Skeletal muscle satellite cell (primary cell): ENCODE measurements at regions not wholly inside any gene's neighbourhood (a gene's known extent, or its start where the extent isn't known, plus 50 kb on each side); places are given as distances from the start of the nearest gene placed in this dataset.
"Not testable (repeated sequence)": the region's sequence is repeated elsewhere in the genome, so short reads cannot be mapped to it uniquely, and the experiment has no call there.

ENCODE experiments used
- H3K27me3 ChIP-seq: 2 replicates; pipeline ENCODE4 v1.7.0; 2013; ENCODE audit warnings: low read length; ENCODE audit not compliant: control insufficient read depth, insufficient read depth
- H3K36me3 ChIP-seq: 2 replicates; pipeline ENCODE4 v1.7.0; 2013; ENCODE audit warnings: mild to moderate bottlenecking, control low read depth, low read length; ENCODE audit not compliant: insufficient read depth
- H3K4me1 ChIP-seq: 2 replicates; pipeline ENCODE4 v1.7.0; 2013; ENCODE audit warnings: low read length; ENCODE audit not compliant: control insufficient read depth, insufficient read depth
- H3K4me2 ChIP-seq: 2 replicates; pipeline ENCODE4 v1.7.0; 2013; ENCODE audit warnings: mild to moderate bottlenecking, low read length
- H3K4me3 ChIP-seq: 2 replicates; pipeline ENCODE4 v1.7.0; 2013; ENCODE audit warnings: low read length
- H3K9ac ChIP-seq: 2 replicates; pipeline ENCODE4 v1.7.0; 2013; ENCODE audit warnings: mild to moderate bottlenecking, low read depth, low read length, moderate library complexity
- H3K9me3 ChIP-seq: replicated peaks from 2 replicates; pipeline ENCODE4 v1.7.0; 2013; ENCODE audit warnings: mild to moderate bottlenecking, control low read depth, low read length

DNA sequence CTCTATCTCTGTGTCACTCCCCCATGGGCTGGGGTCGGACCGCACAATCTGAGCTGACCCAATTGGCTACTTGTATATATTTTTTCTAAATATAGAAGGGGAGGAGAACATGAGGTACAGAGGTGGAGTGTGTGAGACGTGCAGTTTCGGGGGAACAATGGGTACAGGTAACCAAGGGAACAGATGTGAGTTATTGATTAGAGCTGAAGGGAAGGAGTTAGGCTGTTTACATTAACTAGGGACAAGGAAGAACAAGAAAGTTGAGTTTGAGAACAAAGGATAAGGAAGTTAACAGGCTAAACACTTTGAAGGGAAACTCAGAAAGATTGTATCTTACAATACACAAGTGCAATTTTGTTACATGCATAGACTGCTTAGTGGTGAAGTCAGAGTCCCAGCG is 601.2 kb downstream of the VGLL3 start:
- H3K9ac ChIP-seq, H3K4me3 ChIP-seq, H3K27me3 ChIP-seq, H3K36me3 ChIP-seq, H3K4me2 ChIP-seq, H3K9me3 ChIP-seq, H3K4me1 ChIP-seq: not testable (repeated sequence)

DNA sequence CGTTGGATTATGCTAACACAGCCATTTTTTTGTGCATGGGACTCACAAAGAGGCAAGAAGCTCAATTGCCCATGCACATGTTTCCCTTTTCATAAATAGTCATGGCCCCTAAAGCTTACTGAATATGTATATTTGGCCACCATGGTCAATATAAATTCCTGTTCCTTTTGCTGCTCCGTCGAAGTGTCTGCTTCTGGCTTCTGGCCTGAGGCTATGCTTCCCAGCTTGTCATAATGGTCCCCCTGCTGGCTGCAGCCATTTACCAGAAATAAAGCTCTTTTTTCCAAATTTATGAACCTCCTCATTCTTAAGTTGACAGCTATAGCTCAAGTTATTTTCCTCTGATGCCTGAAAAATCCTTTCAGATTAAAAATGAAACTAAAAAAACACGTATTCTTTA is 602.1 kb downstream of the VGLL3 start:
- Histone ChIP-seq H3K4me2 (no peak overlapping the region), H3K9me3 (no peaks in the 10 kb centered on the region), H3K4me3 (no peak overlapping the region), H3K9ac (no peak overlapping the region), H3K27me3 (no peaks in the 10 kb centered on the region), H3K36me3 (no peaks in the 10 kb centered on the region), H3K4me1 (no peaks in the 10 kb centered on the region)

DNA sequence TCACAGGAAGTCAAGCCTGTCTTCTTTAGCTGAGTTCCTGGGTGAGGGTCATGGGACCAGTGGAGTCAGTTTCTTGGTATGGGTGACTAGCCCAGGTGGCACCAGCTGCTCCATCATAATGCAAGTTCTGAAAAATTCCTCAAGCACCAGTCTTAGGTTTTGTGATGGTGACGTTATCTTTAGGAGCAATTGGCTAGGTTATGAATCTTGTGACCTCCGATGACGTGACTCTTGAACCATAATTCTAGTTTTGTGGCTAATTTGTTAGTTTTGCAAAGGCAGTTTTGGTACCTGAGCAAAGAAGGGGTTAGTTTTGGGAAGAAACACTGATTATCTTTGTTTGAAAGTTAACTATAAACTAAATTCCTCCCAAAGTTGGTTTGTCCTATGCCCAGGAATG is 608.4 kb downstream of the VGLL3 start:
- Histone ChIP-seq H3K4me3 (no peak overlapping the region), H3K9ac (no peak overlapping the region), H3K36me3 (no peaks in the 10 kb centered on the region), H3K27me3 (peaks cover 4% of the 10 kb centered on the region), H3K4me1 (no peaks in the 10 kb centered on the region), H3K9me3 (no peaks in the 10 kb centered on the region), H3K4me2 (no peak overlapping the region)

DNA sequence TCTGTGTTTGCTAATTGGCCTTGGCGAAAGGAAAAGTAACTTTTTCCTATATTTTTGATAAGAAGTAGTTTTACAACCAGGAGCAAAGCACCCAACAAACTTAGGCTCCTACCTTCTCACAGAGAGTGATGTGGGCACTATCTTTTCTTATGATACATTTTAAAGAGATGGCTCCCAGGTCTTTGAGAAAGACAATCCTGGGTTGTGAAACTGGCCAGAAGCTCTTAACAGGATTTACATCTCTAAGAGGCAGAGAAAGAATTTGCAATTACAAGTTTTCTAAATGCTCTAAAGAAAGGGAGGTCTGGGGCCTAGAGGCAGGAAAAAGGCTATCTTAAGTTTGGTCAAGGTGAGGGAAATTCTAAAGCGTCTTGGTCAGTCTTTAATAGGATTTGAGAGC is 609.7 kb downstream of the VGLL3 start:
- no peak overlapping the region for H3K4me3 ChIP-seq
- H3K4me2 ChIP-seq, result no peak overlapping the region
- peaks cover 4% of the 10 kb centered on the region for H3K27me3 ChIP-seq
- H3K9ac ChIP-seq, result no peak overlapping the region
- H3K4me1 ChIP-seq, result no peaks in the 10 kb centered on the region
- H3K9me3 ChIP-seq, result no peaks in the 10 kb centered on the region
- H3K36me3 ChIP-seq, result no peaks in the 10 kb centered on the region

DNA sequence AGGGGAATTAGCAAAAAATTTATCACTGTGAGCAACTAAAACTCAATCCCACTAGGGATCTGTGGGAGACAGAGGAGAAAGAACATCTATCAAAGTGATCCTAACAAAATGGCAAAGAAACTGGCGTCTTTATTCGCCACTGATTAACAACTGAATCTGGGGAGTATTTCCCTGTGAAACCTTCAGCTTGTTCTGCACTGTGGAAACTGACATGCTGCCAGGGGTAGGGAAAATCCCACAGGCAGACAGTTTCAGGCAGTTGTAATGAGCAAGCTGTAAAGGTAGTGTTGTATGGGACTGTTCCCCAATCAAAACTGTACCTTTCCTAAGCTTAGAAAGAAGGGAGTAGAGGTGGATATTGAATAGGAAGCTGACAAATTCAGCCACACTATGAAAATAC is 611.7 kb downstream of the VGLL3 start:
- H3K9me3 ChIP-seq, result no peaks in the 10 kb centered on the region
- H3K9ac ChIP-seq, result no peak overlapping the region
- no peaks in the 10 kb centered on the region for H3K36me3 ChIP-seq
- H3K4me3 ChIP-seq, result no peak overlapping the region
- no peak overlapping the region for H3K4me2 ChIP-seq
- H3K27me3 ChIP-seq, result peaks cover 4% of the 10 kb centered on the region
- H3K4me1 ChIP-seq, result no peaks in the 10 kb centered on the region

DNA sequence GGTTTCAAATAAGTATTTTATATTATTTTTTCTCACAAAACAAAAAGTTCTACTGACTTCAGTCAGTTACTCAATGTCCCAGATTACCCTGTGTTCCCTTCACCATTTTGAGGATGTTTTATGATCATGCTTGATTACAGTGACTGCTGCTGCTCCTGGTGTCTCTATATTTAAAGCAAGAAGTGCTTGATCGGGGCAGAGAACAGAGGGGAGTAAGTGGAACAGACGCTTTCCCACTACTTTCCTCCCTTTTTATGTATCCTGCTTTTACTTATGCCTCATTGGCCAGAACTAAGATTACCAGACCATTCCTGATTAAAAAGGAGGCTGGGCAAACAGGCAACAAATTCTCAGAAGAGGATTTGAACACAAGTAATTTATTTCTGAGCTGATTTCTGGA is 612.1 kb downstream of the VGLL3 start:
- Histone ChIP-seq H3K4me2 (no peak overlapping the region), H3K36me3 (no peaks in the 10 kb centered on the region), H3K9ac (no peak overlapping the region), H3K4me1 (no peaks in the 10 kb centered on the region), H3K27me3 (peaks cover 4% of the 10 kb centered on the region), H3K9me3 (no peaks in the 10 kb centered on the region), H3K4me3 (no peak overlapping the region)

DNA sequence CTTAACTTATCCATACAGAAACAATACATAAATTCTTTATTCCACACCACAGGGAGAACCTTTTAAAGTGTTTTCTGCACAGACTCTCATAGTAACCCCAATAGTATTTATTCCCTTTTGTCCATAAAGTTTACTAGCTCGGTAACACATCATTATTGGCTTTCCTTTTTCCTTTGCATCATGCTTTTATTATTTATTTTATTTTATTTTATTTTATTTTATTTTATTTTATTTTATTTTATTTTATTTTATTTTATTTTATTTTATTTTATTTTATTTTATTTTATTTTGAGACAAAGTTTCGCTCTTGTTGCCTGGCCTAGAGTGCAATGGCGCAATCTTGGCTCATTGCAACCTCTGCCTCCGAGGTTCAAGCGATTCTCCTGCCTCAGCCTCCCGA is 655.4 kb downstream of the VGLL3 start:
- H3K4me2 ChIP-seq, H3K9ac ChIP-seq, H3K4me1 ChIP-seq, H3K9me3 ChIP-seq, H3K27me3 ChIP-seq, H3K36me3 ChIP-seq, H3K4me3 ChIP-seq: not testable (repeated sequence)

DNA sequence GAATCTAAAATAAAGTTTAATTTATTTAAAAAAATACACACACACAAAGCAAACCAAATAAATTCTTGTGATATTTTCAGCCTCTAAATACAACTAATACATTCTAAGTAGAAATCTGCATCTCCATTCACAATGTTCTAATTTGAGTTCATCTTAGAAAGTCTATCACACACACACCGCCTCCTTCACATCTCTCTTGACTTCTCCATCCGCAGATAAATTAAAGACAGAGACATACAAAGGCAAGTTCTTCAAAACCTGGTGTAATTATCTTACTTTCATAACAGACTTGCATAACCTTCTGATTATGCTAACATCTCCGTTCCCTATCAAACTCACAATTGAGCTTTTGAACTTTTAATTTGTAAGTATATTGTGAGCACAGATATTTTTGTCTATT is 657.3 kb downstream of the VGLL3 start:
- H3K4me2 ChIP-seq, result no peak overlapping the region

DNA sequence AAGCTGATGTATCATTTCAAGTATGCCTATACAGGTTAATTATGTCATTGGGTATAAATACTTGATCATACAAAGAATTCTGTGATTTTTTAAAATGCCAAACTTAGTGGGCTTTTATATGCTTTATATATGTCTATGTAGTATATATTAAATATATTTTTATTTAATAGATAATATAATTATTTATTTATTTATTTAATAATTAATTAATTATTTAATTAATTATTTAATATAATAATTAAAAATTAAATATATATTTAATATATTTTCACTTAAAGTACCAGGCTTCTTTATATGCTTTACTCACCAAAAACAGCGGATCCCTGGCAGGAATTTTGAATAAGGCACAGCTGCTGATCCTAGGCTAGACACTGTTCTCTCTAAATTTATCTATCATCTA is 687.0 kb downstream of the VGLL3 start:
- no peak overlapping the region for H3K4me2 ChIP-seq
- H3K9me3 ChIP-seq, result no peaks in the 10 kb centered on the region
- no peak overlapping the region for H3K4me3 ChIP-seq
- H3K4me1 ChIP-seq, result no peaks in the 10 kb centered on the region
- no peak overlapping the region for H3K9ac ChIP-seq
- no peaks in the 10 kb centered on the region for H3K36me3 ChIP-seq
- no peaks in the 10 kb centered on the region for H3K27me3 ChIP-seq

More for the DNA sequence above, 657.3 kb downstream of the VGLL3 start:
- no peak overlapping the region for H3K9ac ChIP-seq
- no peaks in the 10 kb centered on the region for H3K9me3 ChIP-seq
- no peaks in the 10 kb centered on the region for H3K36me3 ChIP-seq
- H3K4me3 ChIP-seq, result no peak overlapping the region
- no peaks in the 10 kb centered on the region for H3K4me1 ChIP-seq
- H3K27me3 ChIP-seq, result no peaks in the 10 kb centered on the region

DNA sequence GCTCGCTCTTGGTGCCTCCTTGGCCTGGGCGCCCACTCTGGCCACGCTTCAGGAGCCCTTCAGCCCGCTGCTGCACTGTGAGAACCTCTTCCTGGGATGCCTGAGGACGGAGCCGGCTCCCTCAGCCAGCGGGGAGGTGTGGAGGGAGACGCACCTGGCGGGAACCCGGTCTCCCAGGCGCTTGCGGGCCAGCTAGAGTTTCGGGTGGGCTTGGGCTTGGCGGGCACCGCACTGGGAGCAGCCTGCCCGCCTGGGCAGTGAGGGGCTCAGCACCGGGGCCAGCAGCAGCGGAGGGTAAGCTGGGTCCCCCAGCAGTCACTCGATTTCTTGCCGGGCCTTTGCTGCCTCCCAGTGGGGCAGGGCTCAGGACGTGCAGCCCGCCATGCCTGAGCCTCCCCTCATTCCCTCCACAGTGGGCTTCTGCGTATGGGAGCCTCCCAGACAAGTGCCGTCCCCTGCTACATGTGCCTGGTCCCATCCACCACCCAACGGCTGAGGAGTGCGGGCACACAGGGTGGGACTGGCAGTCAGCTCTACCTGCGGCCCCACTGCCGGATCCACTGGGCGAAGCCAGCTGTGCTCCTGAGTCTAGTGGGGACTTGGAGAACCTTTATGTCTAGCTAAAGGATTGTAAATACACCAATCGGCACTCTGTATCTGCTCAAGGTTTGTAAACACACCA is 708.7 kb downstream of the VGLL3 start:
- no peak overlapping the region for H3K9ac ChIP-seq
- H3K9me3 ChIP-seq, result no peaks in the 10 kb centered on the region
- H3K4me1 ChIP-seq, result no peaks in the 10 kb centered on the region
- no peaks in the 10 kb centered on the region for H3K36me3 ChIP-seq
- H3K4me3 ChIP-seq, result no peak overlapping the region
- H3K4me2 ChIP-seq, result no peak overlapping the region
- no peaks in the 10 kb centered on the region for H3K27me3 ChIP-seq

DNA sequence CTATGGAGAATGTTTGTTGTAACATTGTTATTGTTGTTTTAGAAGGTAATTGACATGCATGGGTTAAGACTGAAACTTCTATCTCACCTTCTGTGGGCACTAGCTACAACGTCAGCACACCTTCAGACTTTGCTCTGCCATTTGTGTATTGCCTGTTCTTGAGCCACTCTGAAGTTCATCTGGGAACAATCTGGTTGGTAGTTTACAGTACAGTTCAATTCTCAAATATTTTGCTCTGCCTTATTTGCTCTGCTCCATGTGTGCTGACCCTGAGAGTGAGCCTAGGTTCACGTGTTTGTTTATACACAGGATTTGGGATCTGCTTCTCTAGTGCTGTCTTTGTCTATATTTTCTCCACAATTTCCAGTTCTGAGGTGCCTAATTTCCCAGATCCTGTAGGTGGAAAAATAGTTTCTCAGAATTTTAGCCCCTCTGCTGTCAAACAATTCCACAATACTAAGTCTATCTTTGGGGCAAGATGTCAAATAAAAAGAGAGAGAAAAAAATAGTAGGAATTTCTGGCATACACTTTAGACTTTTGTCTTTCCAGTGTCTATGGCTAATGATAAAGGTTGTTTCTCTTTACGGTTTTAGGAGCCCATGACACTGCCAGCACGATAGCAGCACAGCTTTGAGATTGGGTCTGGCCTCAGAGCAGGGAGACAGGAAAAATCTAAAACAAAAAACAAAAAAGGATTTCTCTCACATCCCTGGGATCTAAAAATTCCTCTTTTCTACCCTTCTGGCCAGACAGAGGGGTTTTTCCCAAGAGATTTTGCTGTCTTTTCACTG is 721.4 kb downstream of the VGLL3 start:
- Histone ChIP-seq H3K9ac (no peak overlapping the region), H3K4me2 (no peak overlapping the region), H3K4me1 (no peaks in the 10 kb centered on the region), H3K36me3 (no peaks in the 10 kb centered on the region), H3K4me3 (no peak overlapping the region), H3K9me3 (no peaks in the 10 kb centered on the region), H3K27me3 (no peaks in the 10 kb centered on the region)
